Astrocyte (in vitro differentiated cells and primary cell): ENCODE measurements at regions not wholly inside any gene's neighbourhood (a gene's known extent, or its start where the extent isn't known, plus 50 kb on each side); places are given as distances from the start of the nearest gene placed in this dataset.

Experiments used
- DNase-seq: peaks from one replicate; pipeline ENCODE4 v3.0.0-alpha.2; 2010; ENCODE audit warnings: low read depth
- FAIRE-seq: peaks from 2 replicates; lab custom pipeline; 2011; peaks lifted over from hg19 to GRCh38; lab: Jason Lieb, UNC
- H2AFZ ChIP-seq: 2 replicates; pipeline ENCODE4 v1.6.0; 2012; ENCODE audit warnings: low read depth, low read length, inconsistent platforms
- H3K27ac ChIP-seq: 2 replicates; pipeline ENCODE4 v1.5.1; 2011; ENCODE audit warnings: low read depth, low read length, inconsistent platforms
- H3K27me3 ChIP-seq: 2 replicates; pipeline ENCODE4 v1.6.0; 2011; ENCODE audit warnings: low read length, inconsistent platforms; ENCODE audit not compliant: insufficient read depth
- H3K36me3 ChIP-seq: 2 replicates; pipeline ENCODE4 v1.5.1; 2011; ENCODE audit warnings: low read length, inconsistent platforms; ENCODE audit not compliant: insufficient read depth
- H3K4me1 ChIP-seq: 2 replicates; pipeline ENCODE4 v1.5.1; 2011; ENCODE audit warnings: low read length, inconsistent platforms; ENCODE audit not compliant: insufficient read depth
- H3K4me2 ChIP-seq: 2 replicates; pipeline ENCODE4 v1.6.0; 2012; ENCODE audit warnings: low read length, inconsistent platforms
- H3K4me3 ChIP-seq: 2 replicates; pipeline ENCODE4 v1.5.1; 2011; ENCODE audit warnings: low read depth, mild to moderate bottlenecking, low read length, inconsistent platforms; ENCODE audit not compliant: insufficient read depth
- H3K79me2 ChIP-seq: 2 replicates; pipeline ENCODE4 v1.6.0; 2012; ENCODE audit warnings: mild to moderate bottlenecking, low read length, inconsistent platforms; ENCODE audit not compliant: insufficient read depth
- H3K9ac ChIP-seq: 2 replicates; pipeline ENCODE4 v1.6.0; 2012; ENCODE audit warnings: mild to moderate bottlenecking, low read length, inconsistent platforms
- H3K9me3 ChIP-seq: 2 replicates; pipeline ENCODE4 v1.5.1; 2012; ENCODE audit warnings: low read depth, mild to moderate bottlenecking, low read length, inconsistent platforms; ENCODE audit not compliant: insufficient read depth
- H4K20me1 ChIP-seq: 2 replicates; pipeline ENCODE4 v1.6.0; 2012; ENCODE audit warnings: low read length, inconsistent platforms; ENCODE audit not compliant: insufficient read depth
- H3K27ac Mint-ChIP-seq: one replicate; pipeline ENCODE4 v1.8.0; 2021; ENCODE audit warnings: mild to moderate bottlenecking, mixed read lengths; ENCODE audit not compliant: unreplicated experiment
- H3K27me3 Mint-ChIP-seq: one replicate; pipeline ENCODE4 v1.8.0; 2021; ENCODE audit warnings: low read depth, mixed read lengths; ENCODE audit not compliant: unreplicated experiment
- H3K36me3 Mint-ChIP-seq: one replicate; pipeline ENCODE4 v1.8.0; 2021; ENCODE audit warnings: low read depth, mixed read lengths; ENCODE audit not compliant: unreplicated experiment
- H3K4me1 Mint-ChIP-seq: one replicate; pipeline ENCODE4 v1.8.0; 2021; ENCODE audit warnings: low read depth, mixed read lengths; ENCODE audit not compliant: unreplicated experiment
- H3K4me3 Mint-ChIP-seq: one replicate; pipeline ENCODE4 v1.8.0; 2021; ENCODE audit warnings: mild to moderate bottlenecking, moderate library complexity, mixed read lengths; ENCODE audit not compliant: unreplicated experiment
- H3K9me3 Mint-ChIP-seq: one replicate; pipeline ENCODE4 v1.8.0; 2021; ENCODE audit warnings: mild to moderate bottlenecking, mixed read lengths; ENCODE audit not compliant: unreplicated experiment
- EZH2 ChIP-seq: IDR thresholded peaks from 2 replicates; pipeline ENCODE4 v1.6.1; 2012; ENCODE audit warnings: mild to moderate bottlenecking, low read length, inconsistent platforms; ENCODE audit not compliant: insufficient read depth
- TF ChIP-seq, protein P1 (sequence below): IDR thresholded peaks from 2 replicates; pipeline ENCODE4 v1.5.1; 2011; ENCODE audit warnings: low read depth, mild to moderate bottlenecking, inconsistent platforms, low read length, moderate library complexity; ENCODE audit not compliant: insufficient read depth

DNA sequence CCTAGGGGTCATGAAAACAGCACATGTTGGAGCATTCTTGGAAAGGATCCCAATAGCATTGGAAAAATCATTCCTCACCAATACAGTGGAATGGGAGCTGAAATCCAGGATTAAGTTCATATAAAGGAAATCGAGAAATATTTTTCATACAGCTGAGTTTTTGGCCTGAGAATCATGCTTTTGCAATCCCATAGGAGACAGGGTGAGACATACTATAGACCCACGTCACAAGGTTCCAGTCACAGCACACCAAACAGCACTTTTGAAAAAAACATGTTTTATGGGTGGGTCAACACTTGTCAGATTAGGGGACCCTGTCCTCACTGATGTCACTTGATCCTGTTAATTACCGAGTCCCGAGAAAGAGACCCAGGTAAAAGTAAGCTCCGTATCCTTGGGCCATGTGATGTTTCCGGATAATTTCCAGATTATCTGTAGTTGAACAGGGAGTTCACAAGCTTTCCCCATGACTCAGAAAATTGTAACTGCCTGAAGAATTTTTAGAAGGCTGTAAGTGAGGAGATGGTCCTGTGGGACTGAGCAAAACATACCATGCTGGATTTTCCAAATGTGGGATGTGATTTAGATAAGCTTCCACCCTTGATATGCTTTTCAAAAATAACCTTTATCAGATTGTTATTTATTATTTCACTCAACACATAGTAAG is 80.9 kb upstream of the TLR3 start:
- Mint-ChIP-seq H3K36me3 (no peaks in the 10 kb centered on the region), H3K9me3 (peaks cover 3% of the 10 kb centered on the region), H3K4me3 (no peak overlapping the region), H3K27ac (no peak overlapping the region), H3K4me1 (no peaks in the 10 kb centered on the region), H3K27me3 (no peaks in the 10 kb centered on the region)
- H3K9me3 ChIP-seq: no peaks in the 10 kb centered on the region
- FAIRE-seq (peak; percentile 23), DNase-seq (peak; percentile 12)
- H3K79me2 ChIP-seq: no peaks in the 10 kb centered on the region
- no peak overlapping the region for H3K4me3 ChIP-seq
- no peaks in the 10 kb centered on the region for H4K20me1 ChIP-seq
- no peak overlapping the region for H2AFZ ChIP-seq
- H3K9ac ChIP-seq: no peak overlapping the region
- TF ChIP-seq EZH2: no peak
- TF ChIP-seq, protein P1, sequence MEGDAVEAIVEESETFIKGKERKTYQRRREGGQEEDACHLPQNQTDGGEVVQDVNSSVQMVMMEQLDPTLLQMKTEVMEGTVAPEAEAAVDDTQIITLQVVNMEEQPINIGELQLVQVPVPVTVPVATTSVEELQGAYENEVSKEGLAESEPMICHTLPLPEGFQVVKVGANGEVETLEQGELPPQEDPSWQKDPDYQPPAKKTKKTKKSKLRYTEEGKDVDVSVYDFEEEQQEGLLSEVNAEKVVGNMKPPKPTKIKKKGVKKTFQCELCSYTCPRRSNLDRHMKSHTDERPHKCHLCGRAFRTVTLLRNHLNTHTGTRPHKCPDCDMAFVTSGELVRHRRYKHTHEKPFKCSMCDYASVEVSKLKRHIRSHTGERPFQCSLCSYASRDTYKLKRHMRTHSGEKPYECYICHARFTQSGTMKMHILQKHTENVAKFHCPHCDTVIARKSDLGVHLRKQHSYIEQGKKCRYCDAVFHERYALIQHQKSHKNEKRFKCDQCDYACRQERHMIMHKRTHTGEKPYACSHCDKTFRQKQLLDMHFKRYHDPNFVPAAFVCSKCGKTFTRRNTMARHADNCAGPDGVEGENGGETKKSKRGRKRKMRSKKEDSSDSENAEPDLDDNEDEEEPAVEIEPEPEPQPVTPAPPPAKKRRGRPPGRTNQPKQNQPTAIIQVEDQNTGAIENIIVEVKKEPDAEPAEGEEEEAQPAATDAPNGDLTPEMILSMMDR: no peak
- H3K4me2 ChIP-seq: no peak overlapping the region
- H3K4me1 ChIP-seq: no peaks in the 10 kb centered on the region
- H3K27ac ChIP-seq: peak overlapping the region; percentile 46
- H3K27me3 ChIP-seq: no peaks in the 10 kb centered on the region
- H3K36me3 ChIP-seq: no peaks in the 10 kb centered on the region

DNA sequence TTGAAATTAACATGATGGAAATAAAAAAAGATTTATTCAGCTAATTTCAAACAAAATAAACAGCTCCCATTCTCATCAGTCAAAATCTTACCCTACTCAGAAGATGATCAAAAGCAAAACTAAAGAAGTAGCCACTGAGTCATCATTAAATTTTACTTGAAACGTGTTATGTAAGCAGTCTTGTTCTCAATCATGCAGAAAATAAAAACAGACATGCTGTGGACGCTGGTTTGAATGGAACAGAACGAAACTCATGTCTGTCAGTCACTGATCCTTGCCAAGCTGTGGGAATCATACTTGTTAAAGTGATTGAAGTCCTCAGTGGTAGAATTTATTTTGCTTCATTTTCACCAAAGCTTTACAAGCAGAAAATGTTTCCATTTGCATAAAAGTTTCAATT is 77.2 kb upstream of the TLR3 start:
- Histone ChIP-seq H3K4me1 (no peaks in the 10 kb centered on the region), H3K9me3 (no peaks in the 10 kb centered on the region), H3K4me2 (no peak overlapping the region), H3K27ac (no peak overlapping the region), H3K4me3 (no peak overlapping the region), H4K20me1 (no peaks in the 10 kb centered on the region), H3K9ac (no peak overlapping the region), H2AFZ (no peak overlapping the region), H3K27me3 (no peaks in the 10 kb centered on the region), H3K79me2 (no peaks in the 10 kb centered on the region), H3K36me3 (no peaks in the 10 kb centered on the region)
- Mint-ChIP-seq H3K9me3 (no peaks in the 10 kb centered on the region), H3K4me1 (no peaks in the 10 kb centered on the region), H3K27me3 (no peaks in the 10 kb centered on the region), H3K4me3 (no peak overlapping the region), H3K27ac (no peak overlapping the region), H3K36me3 (no peaks in the 10 kb centered on the region)
- no peak for FAIRE-seq
- DNase-seq: no peak
- TF ChIP-seq, protein P1: no peak
- TF ChIP-seq EZH2: no peak

DNA sequence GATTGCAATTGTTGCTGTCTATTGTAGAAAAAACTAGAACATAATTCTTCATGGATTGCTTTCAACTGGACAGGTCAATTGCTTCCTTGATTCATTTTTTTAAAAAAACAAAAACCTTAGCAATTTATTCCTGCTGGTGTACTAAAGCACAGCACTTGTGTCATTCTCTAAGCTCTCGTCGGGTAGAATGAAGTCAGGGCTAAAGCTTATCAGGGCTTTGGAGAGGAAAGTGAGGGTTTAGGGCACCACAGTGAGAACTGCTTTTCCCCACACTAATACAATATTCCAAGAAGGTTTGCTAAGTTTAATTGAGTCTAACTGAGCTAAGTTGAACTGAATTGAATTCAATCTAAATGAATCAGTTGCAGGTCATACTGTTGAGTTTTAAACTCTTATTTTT is 76.4 kb upstream of the TLR3 start:
- H3K27ac ChIP-seq: no peak overlapping the region
- H3K36me3 Mint-ChIP-seq: no peaks in the 10 kb centered on the region
- no peak for FAIRE-seq

More for the DNA sequence above, 76.4 kb upstream of the TLR3 start:
- no peaks in the 10 kb centered on the region for H3K36me3 ChIP-seq
- H3K9me3 Mint-ChIP-seq: no peaks in the 10 kb centered on the region
- no peak overlapping the region for H3K9ac ChIP-seq
- H2AFZ ChIP-seq: no peak overlapping the region
- H3K4me3 ChIP-seq: no peak overlapping the region
- H3K27me3 Mint-ChIP-seq: no peaks in the 10 kb centered on the region
- no peaks in the 10 kb centered on the region for H3K4me1 Mint-ChIP-seq
- H3K4me3 Mint-ChIP-seq: no peak overlapping the region
- no peak for DNase-seq
- no peaks in the 10 kb centered on the region for H3K79me2 ChIP-seq
- H3K27me3 ChIP-seq: no peaks in the 10 kb centered on the region
- H3K4me2 ChIP-seq: no peak overlapping the region
- no peaks in the 10 kb centered on the region for H4K20me1 ChIP-seq
- H3K4me1 ChIP-seq: no peaks in the 10 kb centered on the region
- no peak overlapping the region for H3K27ac Mint-ChIP-seq
- no peaks in the 10 kb centered on the region for H3K9me3 ChIP-seq
- TF ChIP-seq, protein P1: no peak
- TF ChIP-seq EZH2: no peak
